Activated CD8-positive, alpha-beta T cell treated with anti-CD3 and anti-CD28 coated beads, Interleukin-2, amount 10 ng/mL, durations not matched to agents 7 days and 5 days (primary cell): ENCODE measurements at regions not wholly inside any gene's neighbourhood (a gene's known extent, or its start where the extent isn't known, plus 50 kb on each side); places are given as distances from the start of the nearest gene placed in this dataset.
A peak's percentile ranks its signal among the peaks of the same experiment; 100 is the strongest.

Experiments
- ATAC-seq: fragments of 150-1000 bp; cut with Tn5 transposase; one replicate; pipeline ENCODE4 v1.10.0; 2021; ENCODE audit warnings: moderate library complexity
- CTCF ChIA-PET: fragments of 350-600 bp; sonication (Branson Sonifier 250); formaldehyde crosslinking; loops from one replicate; lab custom pipeline; 2021; ENCODE audit warnings: antibody characterized with exemption; lab: Charles Lee
- POLR2A ChIA-PET: fragments of 350-600 bp; sonication (Branson Sonifier 250); formaldehyde crosslinking; loops from one replicate; lab custom pipeline; 2021; ENCODE audit warnings: antibody characterized with exemption; lab: Charles Lee
- DNase-seq: peaks from one replicate; pipeline ENCODE4 v3.0.0-alpha.2; 2020
- H3K27ac Mint-ChIP-seq: one replicate; pipeline ENCODE4 v1.8.0; 2021; ENCODE audit warnings: mild to moderate bottlenecking, mixed read lengths
- H3K27me3 Mint-ChIP-seq: one replicate; pipeline ENCODE4 v1.8.0; 2021; ENCODE audit warnings: low read depth, mixed read lengths
- H3K36me3 Mint-ChIP-seq: one replicate; pipeline ENCODE4 v1.8.0; 2021; ENCODE audit warnings: low read depth, mixed read lengths
- H3K4me1 Mint-ChIP-seq: one replicate; pipeline ENCODE4 v1.8.0; 2021; ENCODE audit warnings: low read depth, mixed read lengths
- H3K4me3 Mint-ChIP-seq: one replicate; pipeline ENCODE4 v1.8.0; 2021; ENCODE audit warnings: mild to moderate bottlenecking, mixed read lengths
- H3K9me3 Mint-ChIP-seq: one replicate; pipeline ENCODE4 v1.8.0; 2022; ENCODE audit warnings: mixed read lengths; ENCODE audit not compliant: insufficient read depth

DNA sequence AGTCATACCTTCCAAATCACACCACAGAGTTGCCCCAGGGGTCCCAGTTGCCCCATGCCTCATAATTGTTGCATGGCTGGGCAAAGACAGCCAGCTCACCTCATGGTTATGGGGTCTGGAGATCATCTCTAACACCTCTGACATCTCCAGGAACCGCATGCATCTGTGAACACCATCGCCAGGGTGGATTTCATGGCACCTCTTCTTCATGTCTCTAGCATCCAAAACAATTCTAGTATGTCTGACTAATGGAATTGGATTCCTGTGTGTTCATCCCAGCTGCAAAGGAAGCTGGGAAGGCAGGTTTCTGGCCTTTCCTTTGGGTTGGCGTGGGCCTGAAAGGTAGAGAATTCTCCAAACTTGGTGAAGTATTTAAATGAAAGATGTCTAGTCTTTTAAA, 122.3 kb upstream of the ABCA1 start:
- no peak for ATAC-seq
- no peak overlapping the region for H3K4me3 Mint-ChIP-seq
- H3K27ac Mint-ChIP-seq = no peak overlapping the region
- ChIA-PET POLR2A (no interaction called here), CTCF (no interaction called here)
- H3K9me3 Mint-ChIP-seq = no peaks in the 10 kb centered on the region
- H3K36me3 Mint-ChIP-seq = no peaks in the 10 kb centered on the region
- DNase-seq = no peak
- H3K27me3 Mint-ChIP-seq = peaks cover 2% of the 10 kb centered on the region
- peaks cover 16% of the 10 kb centered on the region for H3K4me1 Mint-ChIP-seq

GRCh38 chr9:105051897-105052296, 123.9 kb upstream of the ABCA1 start:
- Mint-ChIP-seq H3K36me3 (no peaks in the 10 kb centered on the region), H3K4me3 (no peak overlapping the region), H3K27me3 (no peaks in the 10 kb centered on the region), H3K4me1 (peaks cover 16% of the 10 kb centered on the region), H3K9me3 (no peaks in the 10 kb centered on the region), H3K27ac (no peak overlapping the region)
- no peak for ATAC-seq
- no peak for DNase-seq
- ChIA-PET POLR2A (no interaction called here), CTCF (no interaction called here)

- Mint-ChIP-seq H3K36me3 (no peaks in the 10 kb centered on the region), H3K9me3 (no peaks in the 10 kb centered on the region), H3K27ac (no peak overlapping the region), H3K27me3 (no peaks in the 10 kb centered on the region), H3K4me3 (no peak overlapping the region), H3K4me1 (peaks cover 16% of the 10 kb centered on the region)
- ChIA-PET CTCF (interaction anchor here (0.6 kb wide), 1 partner anchor 1083 kb away, joined by 3 read pairs; no protein-coding TSS in a partner anchor), POLR2A (no interaction called here)
- ATAC-seq (no peak), DNase-seq (no peak)
Observed at GRCh38 chr9:105052346-105052745, 124.4 kb upstream of the ABCA1 start.

DNA sequence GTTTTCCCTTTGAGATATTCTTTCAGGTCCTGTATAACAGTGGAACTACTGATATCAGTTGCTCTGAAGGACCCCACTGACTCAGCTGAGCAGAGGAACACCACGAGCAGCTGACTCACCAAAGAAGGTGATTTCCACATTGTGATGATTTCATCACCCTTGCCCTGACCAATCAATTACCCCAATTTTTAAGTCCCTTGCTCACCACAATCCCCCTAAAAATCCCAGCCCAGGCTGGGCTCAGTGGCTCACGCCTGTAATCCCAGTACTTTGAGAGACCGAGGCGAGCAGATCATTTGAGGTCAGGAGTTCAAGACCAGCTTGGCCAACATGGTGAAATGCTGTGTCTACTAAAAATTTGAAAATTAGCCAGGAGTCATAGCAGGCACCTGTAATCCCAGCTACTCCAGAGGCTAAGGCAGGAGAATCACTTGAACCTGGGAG, 125.3 kb upstream of the ABCA1 start:
- peak; percentile 23 for DNase-seq
- CTCF ChIA-PET = no interaction called here
- H3K4me3 Mint-ChIP-seq = no peak overlapping the region

DNA sequence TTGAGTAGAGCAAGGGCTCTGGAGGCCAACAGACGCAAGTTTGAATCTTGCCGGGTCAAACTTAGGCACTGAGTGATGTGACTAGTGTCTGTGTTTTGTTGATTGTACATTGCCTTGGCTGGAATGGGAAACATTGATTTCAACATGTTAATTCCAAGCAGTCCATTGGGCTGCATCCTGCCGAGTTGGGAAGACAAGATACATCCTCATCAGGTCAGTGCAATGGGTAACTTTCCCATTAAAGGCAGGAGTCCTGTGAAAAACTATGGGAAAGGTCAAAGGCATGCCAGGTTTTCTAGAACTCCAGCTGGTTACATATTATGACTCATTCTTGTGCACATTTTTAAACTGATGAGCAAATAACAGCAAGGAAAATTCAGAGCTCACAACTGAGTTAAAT, 126.5 kb upstream of the ABCA1 start:
- H3K4me3 Mint-ChIP-seq = no peak overlapping the region
- H3K9me3 Mint-ChIP-seq = no peaks in the 10 kb centered on the region
- DNase-seq = no peak
- POLR2A ChIA-PET = no interaction called here
- ATAC-seq = no peak
- H3K4me1 Mint-ChIP-seq = peaks cover 16% of the 10 kb centered on the region
- H3K36me3 Mint-ChIP-seq = no peaks in the 10 kb centered on the region
- H3K27me3 Mint-ChIP-seq = no peaks in the 10 kb centered on the region
- no peak overlapping the region for H3K27ac Mint-ChIP-seq
- CTCF ChIA-PET = no interaction called here

More for the DNA sequence above, 125.3 kb upstream of the ABCA1 start:
- Mint-ChIP-seq H3K27me3 (no peaks in the 10 kb centered on the region), H3K36me3 (no peaks in the 10 kb centered on the region), H3K9me3 (no peaks in the 10 kb centered on the region), H3K27ac (no peak overlapping the region), H3K4me1 (peaks cover 16% of the 10 kb centered on the region)
- ATAC-seq = no peak
- POLR2A ChIA-PET = no interaction called here

DNA sequence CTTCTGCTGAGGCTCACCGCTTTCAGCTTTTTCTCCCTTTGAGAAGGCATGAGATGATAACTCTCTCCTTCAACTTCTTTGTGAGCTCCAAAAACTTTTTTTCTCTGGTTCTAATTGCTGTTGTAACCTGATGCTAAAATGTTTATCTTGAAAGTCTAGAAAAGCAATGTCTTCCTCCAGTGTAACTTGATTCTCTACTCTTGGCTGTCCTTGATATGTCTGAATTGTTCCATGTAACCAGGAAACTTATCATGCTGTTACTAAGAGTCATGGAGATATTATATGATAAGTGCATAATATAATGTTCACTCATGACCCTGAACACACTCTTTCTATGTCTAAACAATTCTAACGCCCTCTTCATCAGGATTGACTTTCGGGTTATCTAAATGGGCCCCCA, 128.0 kb upstream of the ABCA1 start:
- Mint-ChIP-seq H3K36me3 (no peaks in the 10 kb centered on the region), H3K4me1 (peaks cover 16% of the 10 kb centered on the region), H3K9me3 (no peaks in the 10 kb centered on the region), H3K27ac (no peak overlapping the region), H3K27me3 (peaks cover 2% of the 10 kb centered on the region), H3K4me3 (no peak overlapping the region)
- ChIA-PET CTCF (interaction anchor here (0.6 kb wide), 1 partner anchor 86 kb away, joined by 4 read pairs; no protein-coding TSS in a partner anchor), POLR2A (no interaction called here)
- DNase-seq = no peak
- ATAC-seq = no peak

DNA sequence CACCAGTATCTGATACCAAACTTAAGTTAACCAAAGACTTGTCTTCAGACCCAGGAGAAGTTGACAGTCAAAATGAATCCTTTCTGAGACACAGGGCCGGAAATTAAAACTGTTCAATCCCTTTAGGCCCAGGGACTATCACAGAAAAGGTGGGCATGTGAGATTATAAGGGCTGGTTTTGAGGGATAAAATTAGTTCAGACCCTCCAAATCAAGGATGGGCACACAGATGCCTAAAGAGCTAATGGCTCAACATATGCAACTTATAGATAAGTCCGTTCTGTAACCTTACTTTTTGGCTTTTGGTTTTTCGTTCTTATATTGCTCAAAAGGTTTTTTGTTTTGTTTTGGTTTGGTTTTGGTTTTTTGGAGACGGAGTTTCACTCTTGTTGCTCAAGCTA, 129.6 kb upstream of the ABCA1 start:
- DNase-seq (no peak), ATAC-seq (no peak)
- Mint-ChIP-seq H3K27me3 (peaks cover 2% of the 10 kb centered on the region), H3K4me3 (no peak overlapping the region), H3K9me3 (no peaks in the 10 kb centered on the region), H3K4me1 (peaks cover 8% of the 10 kb centered on the region), H3K36me3 (no peaks in the 10 kb centered on the region), H3K27ac (no peak overlapping the region)
- ChIA-PET CTCF (no interaction called here), POLR2A (no interaction called here)

GRCh38 chr9:105059252-105059651, 131.3 kb upstream of the ABCA1 start:
- no peak overlapping the region for H3K27ac Mint-ChIP-seq
- ChIA-PET CTCF (no interaction called here), POLR2A (no interaction called here)
- no peaks in the 10 kb centered on the region for H3K36me3 Mint-ChIP-seq
- peaks cover 5% of the 10 kb centered on the region for H3K27me3 Mint-ChIP-seq
- DNase-seq (no peak), ATAC-seq (no peak)
- no peak overlapping the region for H3K4me3 Mint-ChIP-seq
- peaks cover 5% of the 10 kb centered on the region for H3K4me1 Mint-ChIP-seq
- H3K9me3 Mint-ChIP-seq = no peaks in the 10 kb centered on the region

- H3K9me3 Mint-ChIP-seq = no peaks in the 10 kb centered on the region
- ChIA-PET CTCF (no interaction called here), POLR2A (no interaction called here)
- H3K4me3 Mint-ChIP-seq = no peak overlapping the region
- no peaks in the 10 kb centered on the region for H3K36me3 Mint-ChIP-seq
- H3K4me1 Mint-ChIP-seq = peaks cover 9% of the 10 kb centered on the region
- H3K27me3 Mint-ChIP-seq = peaks cover 5% of the 10 kb centered on the region
- H3K27ac Mint-ChIP-seq = no peak overlapping the region
- DNase-seq (no peak), ATAC-seq (no peak)
Observed at GRCh38 chr9:105062222-105062855, 134.4 kb upstream of the ABCA1 start.

GRCh38 chr9:105064248-105065097, 136.5 kb upstream of the ABCA1 start:
- DNase-seq (no peak), ATAC-seq (no peak)
- POLR2A ChIA-PET = no interaction called here
- Mint-ChIP-seq H3K9me3 (no peaks in the 10 kb centered on the region), H3K27ac (no peak overlapping the region), H3K4me3 (no peak overlapping the region), H3K36me3 (no peaks in the 10 kb centered on the region), H3K4me1 (peaks cover 9% of the 10 kb centered on the region), H3K27me3 (peaks cover 5% of the 10 kb centered on the region)
- CTCF ChIA-PET = no interaction called here

DNA sequence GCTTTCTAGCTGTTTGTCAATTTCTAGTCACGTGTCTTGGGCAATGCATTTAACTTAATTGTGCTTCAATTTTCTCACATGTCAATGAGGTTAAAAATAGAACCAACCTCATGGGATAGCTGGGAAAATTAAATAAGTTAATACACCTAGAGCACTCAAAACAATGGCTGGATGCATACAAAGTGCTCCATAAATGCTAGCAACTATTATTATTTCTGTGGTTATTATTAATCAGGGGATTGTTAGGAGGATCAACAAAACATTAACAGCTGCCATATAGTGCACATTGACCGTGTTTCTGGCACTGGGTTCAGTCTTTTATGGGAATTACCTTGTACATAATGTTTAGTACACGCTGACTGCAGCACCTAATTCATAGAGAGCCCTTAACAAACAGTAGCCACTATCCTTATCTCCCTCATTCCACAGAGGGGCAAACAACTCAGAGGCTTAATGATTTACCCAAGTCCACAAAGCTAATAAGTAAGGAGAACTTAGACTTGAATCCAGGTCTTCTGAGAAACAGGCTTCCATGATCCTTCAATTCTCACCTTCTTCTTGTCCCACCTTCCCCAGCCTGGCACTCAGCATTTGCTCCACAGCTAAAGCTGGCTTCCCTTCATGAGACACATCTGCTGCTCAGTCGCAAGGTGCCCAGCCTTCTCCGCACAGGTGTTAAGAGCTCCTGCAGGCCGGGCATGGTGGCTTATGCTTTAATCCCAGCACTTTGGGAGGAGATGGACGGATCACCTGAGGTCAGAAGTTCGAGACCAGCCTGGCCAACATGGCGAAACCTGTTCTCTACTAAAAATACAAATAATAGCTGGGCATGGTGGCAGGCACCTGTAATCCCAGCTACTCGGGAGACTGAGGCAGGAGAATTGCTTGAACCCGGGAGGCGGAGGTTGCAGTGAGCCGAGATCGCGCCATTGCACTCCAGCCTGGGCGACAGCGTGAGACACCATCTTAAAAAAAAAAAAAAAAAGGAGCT, 137.4 kb upstream of the ABCA1 start:
- DNase-seq (no peak), ATAC-seq (no peak)
- Mint-ChIP-seq H3K9me3 (no peaks in the 10 kb centered on the region), H3K4me1 (peaks cover 9% of the 10 kb centered on the region), H3K27me3 (peaks cover 5% of the 10 kb centered on the region), H3K27ac (no peak overlapping the region), H3K4me3 (no peak overlapping the region), H3K36me3 (no peaks in the 10 kb centered on the region)
- ChIA-PET CTCF (no interaction called here), POLR2A (no interaction called here)
